Neural cell (in vitro differentiated cells): ENCODE measurements at regions not wholly inside any gene's neighbourhood (a gene's known extent, or its start where the extent isn't known, plus 50 kb on each side); places are given as distances from the start of the nearest gene placed in this dataset.

Source experiments
- CTCF ChIP-seq: fragments of 450-650 bp; IDR thresholded peaks from 2 replicates; pipeline ENCODE4 v1.5.1; 2014; ENCODE audit warnings: antibody characterized with exemption, mild to moderate bottlenecking, moderate library complexity; ENCODE audit not compliant: poor library complexity, severe bottlenecking
- EZH2 ChIP-seq: fragments of 200-600, 300-800 bp; shearing (Covaris generic), sonication (generic); IDR thresholded peaks from 2 replicates; pipeline ENCODE4 v1.6.1; 2014; ENCODE audit warnings: antibody characterized with exemption, low read length, borderline replicate concordance, mild to moderate bottlenecking; ENCODE audit not compliant: insufficient read depth, poor library complexity, severe bottlenecking
- RAD21 ChIP-seq: fragments of 450-650 bp; conservative IDR thresholded peaks from 2 replicates; pipeline ENCODE4 v1.6.1; 2014; ENCODE audit warnings: antibody characterized with exemption, mild to moderate bottlenecking, moderate library complexity
- REST ChIP-seq: IDR thresholded peaks from 2 replicates; pipeline ENCODE4 v1.6.1; 2012; ENCODE audit warnings: borderline replicate concordance
- SMC3 ChIP-seq: fragments of 450-650 bp; conservative IDR thresholded peaks from 2 replicates; pipeline ENCODE4 v1.6.1; 2014; ENCODE audit warnings: antibody characterized with exemption, mild to moderate bottlenecking, moderate library complexity; ENCODE audit not compliant: poor library complexity
- TAF1 ChIP-seq: IDR thresholded peaks from 2 replicates; pipeline ENCODE4 v1.6.1; 2012; ENCODE audit warnings: low read depth

GRCh38 chr3:174540116-174540908, 318.8 kb upstream of the NAALADL2 start:
- TF ChIP-seq TAF1 = no peak
- TF ChIP-seq CTCF = no peak
- no peak for TF ChIP-seq REST
- TF ChIP-seq EZH2 = no peak
- TF ChIP-seq SMC3 = no peak
- no peak for TF ChIP-seq RAD21
